Kidney (tissue), 13 donors: ENCODE measurements at regions not wholly inside any gene's neighbourhood (a gene's known extent, or its start where the extent isn't known, plus 50 kb on each side); places are given as distances from the start of the nearest gene placed in this dataset.

Experiments used
- DNase-seq, 5 donors: peaks; one replicate each; pipeline ENCODE4 v3.0.0-alpha.2; 2013 to 2020
- FAIRE-seq: peaks from 2 replicates; lab custom pipeline; 2012; peaks lifted over from hg19 to GRCh38; lab: Jason Lieb, UNC
- H3K27ac ChIP-seq, 2 donors: one replicate each; pipeline ENCODE4 v1.7.0; 2013; ENCODE audit warnings: low read depth in 2 of 2, low read length in 2 of 2, inconsistent platforms in 1 of 2
- H3K27me3 ChIP-seq: one replicate; pipeline ENCODE4 v1.7.1; 2013; ENCODE audit warnings: low read length, inconsistent platforms; ENCODE audit not compliant: control insufficient read depth, insufficient read depth
- H3K36me3 ChIP-seq, 3 donors: one replicate each; pipeline versions ENCODE4 v1.7.0 to v1.7.1; 2013; ENCODE audit warnings: low read length in 3 of 3, control low read depth in 1 of 3, inconsistent platforms in 1 of 3; ENCODE audit not compliant: insufficient read depth in 3 of 3, control insufficient read depth in 2 of 3
- H3K4me1 ChIP-seq, 3 donors: one replicate each; pipeline versions ENCODE4 v1.7.0 to v1.7.1; 2013; ENCODE audit warnings: low read length in 3 of 3, inconsistent platforms in 1 of 3, low read depth in 1 of 3; ENCODE audit not compliant: control insufficient read depth in 2 of 3, insufficient read depth in 2 of 3
- H3K4me3 ChIP-seq, 3 donors: one replicate each; pipeline versions ENCODE4 v1.7.0 to v1.8.1; 2013; ENCODE audit warnings: low read length in 3 of 3, control low read depth in 1 of 3, inconsistent platforms in 1 of 3
- H3K9ac ChIP-seq, 3 donors: one replicate each; pipeline versions ENCODE4 v1.7.0 to v1.7.1; 2013; ENCODE audit warnings: low read length in 3 of 3, control low read depth in 1 of 3, inconsistent platforms in 1 of 3
- H3K9me3 ChIP-seq, 3 donors: one replicate each; pipeline versions ENCODE4 v1.7.0 to v1.7.1; 2013; ENCODE audit warnings: low read length in 3 of 3, control low read depth in 1 of 3, inconsistent platforms in 1 of 3; ENCODE audit not compliant: control insufficient read depth in 2 of 3, insufficient read depth in 1 of 3
- CTCF ChIP-seq: IDR thresholded peaks from 3 replicates; pipeline ENCODE4 v1.5.1; 2012; ENCODE audit warnings: mild to moderate bottlenecking, moderate library complexity, borderline replicate concordance; ENCODE audit not compliant: insufficient read depth; ENCODE audit errors: extremely low read depth
- intact Hi-C: fragments of 100-400 bp; cut with DNase I; formaldehyde crosslinking; loops from one replicate; pipeline ENCODE4 v1.11.1; 2022
- donor health status: control.
- donor health status: control.
- donor health status: control.
- donor health status: control.
- donor health status: control.
- donor health status: DM: yes; HTN: yes; CAD: no.
- donor health status: Normal renal cell carcinoma (clear cell type).

- Histone ChIP-seq H3K4me1 (no peaks in the 10 kb centered on the region), H3K27ac (no peak overlapping the region), H3K36me3 (no peaks in the 10 kb centered on the region), H3K4me3 (no peak overlapping the region), H3K9ac (no peak overlapping the region), H3K9me3 (no peaks in the 10 kb centered on the region), H3K27me3 (no peaks in the 10 kb centered on the region)
- DNase-seq (no peak), FAIRE-seq (no peak)
- TF ChIP-seq CTCF, result no peak
- intact Hi-C loops, result no loop called here
These were observed 67.6 kb upstream of the EDEM3 start for GRCh38 chr1:184822267-184822666.

GRCh38 chr1:184821658-184822057 lies 67.0 kb upstream of the EDEM3 start:
- intact Hi-C loops, result no loop called here
- no peak for TF ChIP-seq CTCF
- H3K27me3 ChIP-seq, result no peaks in the 10 kb centered on the region
- no peak overlapping the region for H3K9ac ChIP-seq
- H3K27ac ChIP-seq, result no peak overlapping the region
- no peaks in the 10 kb centered on the region for H3K36me3 ChIP-seq
- H3K4me1 ChIP-seq, result no peaks in the 10 kb centered on the region
- FAIRE-seq (no peak), DNase-seq (no peak)
- no peaks in the 10 kb centered on the region for H3K9me3 ChIP-seq
- no peak overlapping the region for H3K4me3 ChIP-seq

GRCh38 chr1:184820956-184821355 lies 66.3 kb upstream of the EDEM3 start:
- no peak for FAIRE-seq
- no peaks in the 10 kb centered on the region for H3K9me3 ChIP-seq
- H3K27ac ChIP-seq, result no peak overlapping the region
- H3K4me1 ChIP-seq, result no peaks in the 10 kb centered on the region
- H3K27me3 ChIP-seq, result no peaks in the 10 kb centered on the region
- no peak overlapping the region for H3K4me3 ChIP-seq
- no peaks in the 10 kb centered on the region for H3K36me3 ChIP-seq
- TF ChIP-seq CTCF, result no peak
- intact Hi-C loops, result no loop called here
- no peak for DNase-seq
- no peak overlapping the region for H3K9ac ChIP-seq

GRCh38 chr1:184820218-184820750 lies 65.6 kb upstream of the EDEM3 start:
- H3K9ac ChIP-seq, result no peak overlapping the region
- no peaks in the 10 kb centered on the region for H3K4me1 ChIP-seq
- intact Hi-C loops, result no loop called here
- no peak overlapping the region for H3K27ac ChIP-seq
- H3K9me3 ChIP-seq, result no peaks in the 10 kb centered on the region
- TF ChIP-seq CTCF, result no peak
- DNase-seq (peak in 1 of 5 donors; percentile 30), FAIRE-seq (no peak)
- no peak overlapping the region for H3K4me3 ChIP-seq
- H3K36me3 ChIP-seq, result no peaks in the 10 kb centered on the region
- H3K27me3 ChIP-seq, result no peaks in the 10 kb centered on the region
